Loucy (cell line): ENCODE measurements at regions not wholly inside any gene's neighbourhood (a gene's known extent, or its start where the extent isn't known, plus 50 kb on each side); places are given as distances from the start of the nearest gene placed in this dataset.
"Not testable (repeated sequence)": the region's sequence is repeated elsewhere in the genome, so short reads cannot be mapped to it uniquely, and the experiment has no call there.

ENCODE experiments used
- CTCF ChIP-seq: fragments of 200-600 bp; sonication (generic); conservative IDR thresholded peaks from 2 replicates; pipeline ENCODE4 v1.5.1; 2014; ENCODE audit warnings: mild to moderate bottlenecking, antibody characterized with exemption, low read length
- EZH2phosphoT487 ChIP-seq: fragments of 200-600 bp; IDR thresholded peaks from 2 replicates; pipeline ENCODE4 v1.6.1; 2018; ENCODE audit warnings: antibody characterized with exemption, mild to moderate bottlenecking, moderate library complexity, borderline replicate concordance

- not testable (repeated sequence) for TF ChIP-seq CTCF, EZH2phosphoT487
These were observed 231.7 kb downstream of the TAF11L14 start for GRCh38 chr5:17865966-17866365.
